Brain microvascular endothelial cell (primary cell): ENCODE measurements at regions not wholly inside any gene's neighbourhood (a gene's known extent, or its start where the extent isn't known, plus 50 kb on each side); places are given as distances from the start of the nearest gene placed in this dataset.

Source experiments
- DNase-seq: peaks from one replicate; pipeline ENCODE4 v3.0.0-alpha.2; 2020
- H3K27ac ChIP-seq: fragments of 250-450 bp; sonication (Bioruptor Pico); 2 replicates; pipeline ENCODE4 v1.5.1; 2020; ENCODE audit warnings: mild to moderate bottlenecking, moderate library complexity
- H3K27me3 ChIP-seq: fragments of 250-450 bp; sonication (Bioruptor Pico); replicated peaks from 2 replicates; pipeline ENCODE4 v1.5.1; 2020; ENCODE audit warnings: mild to moderate bottlenecking
- H3K36me3 ChIP-seq: fragments of 250-450 bp; sonication (Bioruptor Pico); replicated peaks from 2 replicates; pipeline ENCODE4 v1.5.1; 2020; ENCODE audit warnings: mild to moderate bottlenecking
- H3K4me3 ChIP-seq: 2 replicates; pipeline ENCODE4 v1.5.1; 2011; ENCODE audit warnings: low read depth, mild to moderate bottlenecking, control low read depth, low read length, moderate library complexity
- CTCF ChIP-seq: IDR thresholded peaks from 2 replicates; pipeline ENCODE4 v1.5.1; 2011; ENCODE audit warnings: low read depth, mild to moderate bottlenecking, moderate library complexity, low read length, control low read depth, inconsistent platforms; ENCODE audit errors: missing control alignments
- in situ Hi-C: cut with HindIII; loops from 2 replicates; pipeline ENCODE4 v1.10.0; 2017; ENCODE audit warnings: low sequenced_read_pairs, low pct_ligation_motif_present

GRCh38 chr9:102778746-102779145 lies 216.4 kb upstream of the CYLC2 start:
- Histone ChIP-seq H3K27me3 (no peaks in the 10 kb centered on the region), H3K27ac (peak overlapping the region; percentile 17), H3K4me3 (no peak overlapping the region), H3K36me3 (no peaks in the 10 kb centered on the region)
- in situ Hi-C loops = no loop called here
- no peak for DNase-seq
- no peak for TF ChIP-seq CTCF

- no peak for TF ChIP-seq CTCF
- Histone ChIP-seq H3K27me3 (no peaks in the 10 kb centered on the region), H3K27ac (no peak overlapping the region), H3K36me3 (no peaks in the 10 kb centered on the region), H3K4me3 (no peak overlapping the region)
- in situ Hi-C loops = no loop called here
- no peak for DNase-seq
Measured at GRCh38 chr9:102770704-102771103, 224.4 kb upstream of the CYLC2 start.

- Histone ChIP-seq H3K4me3 (no peak overlapping the region), H3K27me3 (no peaks in the 10 kb centered on the region), H3K36me3 (no peaks in the 10 kb centered on the region), H3K27ac (no peak overlapping the region)
- in situ Hi-C loops = no loop called here
- no peak for TF ChIP-seq CTCF
- DNase-seq = no peak
Measured at GRCh38 chr9:102769307-102769706, 225.8 kb upstream of the CYLC2 start.

- TF ChIP-seq CTCF = no peak
- Histone ChIP-seq H3K27me3 (no peaks in the 10 kb centered on the region), H3K27ac (no peak overlapping the region), H3K4me3 (no peak overlapping the region), H3K36me3 (no peaks in the 10 kb centered on the region)
- in situ Hi-C loops = no loop called here
- DNase-seq = no peak
Measured at GRCh38 chr9:102768002-102768401, 227.1 kb upstream of the CYLC2 start.

- Histone ChIP-seq H3K27ac (no peak overlapping the region), H3K36me3 (no peaks in the 10 kb centered on the region), H3K27me3 (no peaks in the 10 kb centered on the region), H3K4me3 (no peak overlapping the region)
- no peak for TF ChIP-seq CTCF
- no peak for DNase-seq
- in situ Hi-C loops = no loop called here
Measured at GRCh38 chr9:102767076-102767475, 228.1 kb upstream of the CYLC2 start.

- H3K27ac ChIP-seq = no peak overlapping the region
- in situ Hi-C loops = no loop called here
- TF ChIP-seq CTCF = no peak
Measured at GRCh38 chr9:102740578-102740977, 254.6 kb upstream of the CYLC2 start.

More at GRCh38 chr9:102740578-102740977, 254.6 kb upstream of the CYLC2 start:
- Histone ChIP-seq H3K4me3 (no peak overlapping the region), H3K27me3 (no peaks in the 10 kb centered on the region), H3K36me3 (no peaks in the 10 kb centered on the region)
- DNase-seq = no peak
